WTC11 (cell line): ENCODE measurements at regions not wholly inside any gene's neighbourhood (a gene's known extent, or its start where the extent isn't known, plus 50 kb on each side); places are given as distances from the start of the nearest gene placed in this dataset.
"Not testable (repeated sequence)": the region's sequence is repeated elsewhere in the genome, so short reads cannot be mapped to it uniquely, and the experiment has no call there.

Experiments used
- ATAC-seq: fragments of 200-7000 bp; cut with Tn5 transposase; 2 replicates; pipeline ENCODE4 v1.10.0; 2021; ENCODE audit warnings: mild to moderate bottlenecking, moderate library complexity
- CTCF ChIA-PET: fragments of 300-600 bp; sonication (Branson Sonifier 250); formaldehyde crosslinking; loops from one replicate; lab custom pipeline; 2021; ENCODE audit warnings: antibody characterized with exemption; lab: Charles Lee
- POLR2A ChIA-PET: fragments of 350-600 bp; sonication (Branson Sonifier 250); formaldehyde crosslinking; loops from one replicate; lab custom pipeline; 2021; ENCODE audit warnings: antibody characterized with exemption; lab: Charles Lee
- DNase-seq: peaks from one replicate; pipeline ENCODE4 v3.0.0; 2021; ENCODE audit warnings: low spot score
- H3K27ac Mint-ChIP-seq: 2 replicates; pipeline ENCODE4 v1.8.0; 2021; ENCODE audit warnings: mixed read lengths
- H3K27me3 Mint-ChIP-seq: 2 replicates; pipeline ENCODE4 v1.8.0; 2021; ENCODE audit warnings: low read depth, mild to moderate bottlenecking, moderate library complexity, mixed read lengths
- H3K36me3 Mint-ChIP-seq: 2 replicates; pipeline ENCODE4 v1.8.0; 2021; ENCODE audit warnings: mixed read lengths
- H3K4me1 Mint-ChIP-seq: 2 replicates; pipeline ENCODE4 v1.8.0; 2022; ENCODE audit warnings: mixed read lengths
- H3K4me3 Mint-ChIP-seq: 2 replicates; pipeline ENCODE4 v1.8.0; 2021; ENCODE audit warnings: mild to moderate bottlenecking, moderate library complexity, mixed read lengths
- H3K9me3 Mint-ChIP-seq: 2 replicates; pipeline ENCODE4 v1.8.0; 2021; ENCODE audit warnings: mixed read lengths
- CREM ChIP-seq: sonication (generic); formaldehyde crosslinking; IDR thresholded peaks from 2 replicates; pipeline ENCODE4 v1.8.1; 2022; ENCODE audit warnings: mild to moderate bottlenecking, missing genetic modification reagents, moderate library complexity
- ELF4 ChIP-seq: sonication (generic); formaldehyde crosslinking; IDR thresholded peaks from 2 replicates; pipeline ENCODE4 v1.8.1; 2022; ENCODE audit warnings: low read depth, mild to moderate bottlenecking, moderate library complexity, missing genetic modification reagents
- FOXK1 ChIP-seq: sonication (generic); formaldehyde crosslinking; IDR thresholded peaks from 2 replicates; pipeline ENCODE4 v1.8.0; 2022; ENCODE audit warnings: mild to moderate bottlenecking, moderate library complexity, missing genetic modification reagents
- IRF2 ChIP-seq: sonication (generic); formaldehyde crosslinking; IDR thresholded peaks from 2 replicates; pipeline ENCODE4 v1.8.0; 2022; ENCODE audit warnings: low read depth, missing genetic modification reagents, borderline replicate concordance
- JUN ChIP-seq: sonication (generic); formaldehyde crosslinking; IDR thresholded peaks from 2 replicates; pipeline ENCODE4 v1.8.0; 2023; ENCODE audit warnings: mild to moderate bottlenecking, missing genetic modification reagents
- NR1H2 ChIP-seq: sonication (generic); formaldehyde crosslinking; IDR thresholded peaks from 2 replicates; pipeline ENCODE4 v1.9.0; 2021; ENCODE audit warnings: mild to moderate bottlenecking, moderate library complexity, missing genetic modification reagents
- NR2C2 ChIP-seq: sonication (generic); formaldehyde crosslinking; IDR thresholded peaks from 2 replicates; pipeline ENCODE4 v1.8.0; 2022; ENCODE audit warnings: mild to moderate bottlenecking, missing genetic modification reagents
- NR3C1 ChIP-seq: sonication (generic); formaldehyde crosslinking; conservative IDR thresholded peaks from 2 replicates; pipeline ENCODE4 v1.8.1; 2023; ENCODE audit warnings: low read depth, mild to moderate bottlenecking, missing genetic modification reagents
- OVOL2 ChIP-seq: fragments of 250-450 bp; sonication (Bioruptor Pico); IDR thresholded peaks from 2 replicates; pipeline ENCODE4 v1.9.0; 2021; ENCODE audit warnings: mild to moderate bottlenecking, borderline replicate concordance
- PRRX2 ChIP-seq: fragments of 250-450 bp; sonication (Bioruptor Pico); IDR thresholded peaks from 2 replicates; pipeline ENCODE4 v1.8.0; 2021; ENCODE audit warnings: mild to moderate bottlenecking
- SMAD4 ChIP-seq: sonication (generic); formaldehyde crosslinking; IDR thresholded peaks from 2 replicates; pipeline ENCODE4 v1.8.0; 2022; ENCODE audit warnings: mild to moderate bottlenecking, missing genetic modification reagents
- TEAD1 ChIP-seq: sonication (generic); formaldehyde crosslinking; IDR thresholded peaks from 2 replicates; pipeline ENCODE4 v1.8.0; 2022; ENCODE audit warnings: mild to moderate bottlenecking, missing genetic modification reagents
- TEAD4 ChIP-seq: sonication (generic); formaldehyde crosslinking; IDR thresholded peaks from 2 replicates; pipeline ENCODE4 v1.8.0; 2022; ENCODE audit warnings: mild to moderate bottlenecking, missing genetic modification reagents
- ZBTB21 ChIP-seq: sonication (generic); formaldehyde crosslinking; IDR thresholded peaks from 2 replicates; pipeline ENCODE4 v1.8.1; 2023; ENCODE audit warnings: mild to moderate bottlenecking, missing genetic modification reagents, borderline replicate concordance
- ZNF121 ChIP-seq: sonication (generic); formaldehyde crosslinking; IDR thresholded peaks from 2 replicates; pipeline ENCODE4 v1.8.0; 2023; ENCODE audit warnings: missing genetic modification reagents
- ZNF317 ChIP-seq: sonication (generic); formaldehyde crosslinking; IDR thresholded peaks from 2 replicates; pipeline ENCODE4 v1.8.1; 2023; ENCODE audit warnings: low read depth, mild to moderate bottlenecking, moderate library complexity, missing genetic modification reagents, borderline replicate concordance
- TF ChIP-seq, protein P1 (sequence below): fragments of 250-450 bp; sonication (Bioruptor Pico); conservative IDR thresholded peaks from 2 replicates; pipeline ENCODE4 v1.9.0; 2021; ENCODE audit warnings: mild to moderate bottlenecking
- TF ChIP-seq, protein P2 (sequence below): sonication (generic); formaldehyde crosslinking; IDR thresholded peaks from 2 replicates; pipeline ENCODE4 v1.8.1; 2023; ENCODE audit warnings: mild to moderate bottlenecking, missing genetic modification reagents, moderate library complexity
- TF ChIP-seq, protein P3 (sequence below): sonication (generic); formaldehyde crosslinking; IDR thresholded peaks from 2 replicates; pipeline ENCODE4 v1.8.1; 2023; ENCODE audit warnings: mild to moderate bottlenecking, missing genetic modification reagents
- TF ChIP-seq, protein P4 (sequence below): sonication (generic); formaldehyde crosslinking; IDR thresholded peaks from 2 replicates; pipeline ENCODE4 v1.8.0; 2023; ENCODE audit warnings: mild to moderate bottlenecking, missing genetic modification reagents
- TF ChIP-seq, protein P5 (sequence below): fragments of 250-450 bp; sonication (Bioruptor Pico); IDR thresholded peaks from 2 replicates; pipeline ENCODE4 v1.9.0; 2021; ENCODE audit warnings: mild to moderate bottlenecking
- TF ChIP-seq, protein P6 (sequence below): sonication (generic); formaldehyde crosslinking; IDR thresholded peaks from 2 replicates; pipeline ENCODE4 v1.8.0; 2022; ENCODE audit warnings: mild to moderate bottlenecking, missing genetic modification reagents

DNA sequence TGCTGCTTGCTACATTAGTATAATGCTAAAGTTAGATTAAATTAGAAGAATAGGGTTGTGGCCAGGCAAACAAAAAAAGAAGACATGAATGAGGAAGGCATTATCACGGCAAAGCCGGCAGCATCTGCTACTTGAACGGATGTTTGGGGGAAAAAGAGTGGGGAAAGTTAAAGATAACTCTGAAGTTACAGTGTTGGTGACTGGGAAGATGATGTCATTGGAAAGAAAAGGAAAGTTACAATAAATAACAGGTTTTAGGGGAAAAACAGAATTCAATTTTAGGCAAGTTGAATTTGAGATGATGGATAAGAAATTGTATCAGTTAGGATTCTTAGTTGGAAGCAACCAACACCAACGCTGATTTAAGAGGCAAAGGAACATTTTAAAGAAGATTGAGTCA lies 74.2 kb upstream of the NRN1 start (continued):
- TF ChIP-seq, protein P1, sequence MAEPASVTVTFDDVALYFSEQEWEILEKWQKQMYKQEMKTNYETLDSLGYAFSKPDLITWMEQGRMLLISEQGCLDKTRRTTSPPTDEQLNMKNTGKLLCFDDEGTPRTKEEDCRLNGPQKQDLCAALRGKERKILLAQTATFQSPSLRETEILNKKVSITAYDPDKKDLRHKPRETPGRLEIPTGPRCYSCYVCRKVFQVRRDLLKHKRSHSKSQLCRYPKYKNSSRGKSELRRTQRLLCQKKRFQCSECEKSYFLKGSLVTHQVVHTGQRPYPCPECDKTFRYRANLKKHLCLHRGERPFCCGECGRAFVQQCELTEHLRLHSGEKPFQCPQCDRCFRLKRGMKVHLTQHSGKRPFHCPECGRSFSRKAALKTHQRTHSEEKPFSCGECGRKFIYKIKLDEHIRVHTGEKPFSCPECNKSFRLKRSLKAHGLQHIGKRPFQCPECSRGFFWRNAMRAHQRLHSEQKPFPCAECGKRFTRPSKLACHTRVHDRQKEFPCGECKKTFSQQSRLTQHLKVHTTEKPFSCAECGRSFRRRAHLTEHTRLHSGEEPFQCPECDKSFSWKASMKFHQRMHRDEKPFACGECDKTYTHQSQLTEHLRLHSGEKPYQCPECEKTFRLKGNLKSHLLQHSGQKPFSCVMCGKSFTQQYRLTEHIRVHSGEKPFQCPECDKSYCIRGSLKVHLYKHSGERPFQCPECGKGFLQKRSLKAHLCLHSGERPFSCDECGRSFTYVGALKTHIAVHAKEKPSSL (CRISPR knock-in tag) = no peak
- TF ChIP-seq ZNF317 (CRISPR knock-in tag) = no peak
- no peak for TF ChIP-seq NR3C1
- TF ChIP-seq ZBTB21 (CRISPR knock-in tag) = no peak
- TF ChIP-seq OVOL2 (CRISPR knock-in tag) = no peak
- no peak for TF ChIP-seq TEAD1

DNA sequence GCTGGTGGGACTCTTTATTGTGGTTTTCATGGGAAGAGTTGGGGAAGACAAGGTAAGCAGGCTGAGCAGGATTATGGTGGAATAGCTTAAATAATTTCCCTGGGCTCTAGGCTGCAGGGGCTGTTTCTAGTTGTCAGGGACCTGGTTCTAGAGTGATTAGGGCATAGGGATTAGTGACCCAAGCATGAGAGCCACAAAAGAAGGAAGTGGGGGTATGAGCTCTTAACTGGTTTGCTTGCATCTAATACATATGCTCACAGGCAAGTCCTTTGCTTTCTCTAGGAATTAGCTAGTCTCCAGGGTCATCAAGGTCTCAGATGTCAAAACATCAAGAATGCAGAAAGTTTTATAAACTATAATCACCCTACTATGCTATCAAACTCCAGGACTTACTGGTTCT lies 67.5 kb upstream of the NRN1 start:
- Mint-ChIP-seq H3K27me3 (peaks cover 13% of the 10 kb centered on the region), H3K4me3 (no peak overlapping the region), H3K27ac (no peak overlapping the region), H3K9me3 (peaks cover 29% of the 10 kb centered on the region), H3K36me3 (peaks cover 7% of the 10 kb centered on the region), H3K4me1 (no peaks in the 10 kb centered on the region)
- ATAC-seq (no peak), DNase-seq (no peak)
- POLR2A ChIA-PET = no interaction called here
- CTCF ChIA-PET = interaction anchor here (1.1 to 1.2 kb wide), 2 partner anchors 17 to 421 kb away, joined by 3 to 5 read pairs; no protein-coding TSS in a partner anchor
- no peak for TF ChIP-seq ZNF121
- no peak for TF ChIP-seq TEAD1
- TF ChIP-seq, protein P2, sequence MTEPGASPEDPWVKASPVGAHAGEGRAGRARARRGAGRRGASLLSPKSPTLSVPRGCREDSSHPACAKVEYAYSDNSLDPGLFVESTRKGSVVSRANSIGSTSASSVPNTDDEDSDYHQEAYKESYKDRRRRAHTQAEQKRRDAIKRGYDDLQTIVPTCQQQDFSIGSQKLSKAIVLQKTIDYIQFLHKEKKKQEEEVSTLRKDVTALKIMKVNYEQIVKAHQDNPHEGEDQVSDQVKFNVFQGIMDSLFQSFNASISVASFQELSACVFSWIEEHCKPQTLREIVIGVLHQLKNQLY (CRISPR knock-in tag) = no peak
- no peak for TF ChIP-seq PRRX2 (CRISPR knock-in tag)
- TF ChIP-seq SMAD4 (CRISPR knock-in tag) = no peak
- TF ChIP-seq JUN (CRISPR knock-in tag) = no peak
- no peak for TF ChIP-seq TEAD4
- no peak for TF ChIP-seq ZNF317 (CRISPR knock-in tag)
- TF ChIP-seq, protein P3, sequence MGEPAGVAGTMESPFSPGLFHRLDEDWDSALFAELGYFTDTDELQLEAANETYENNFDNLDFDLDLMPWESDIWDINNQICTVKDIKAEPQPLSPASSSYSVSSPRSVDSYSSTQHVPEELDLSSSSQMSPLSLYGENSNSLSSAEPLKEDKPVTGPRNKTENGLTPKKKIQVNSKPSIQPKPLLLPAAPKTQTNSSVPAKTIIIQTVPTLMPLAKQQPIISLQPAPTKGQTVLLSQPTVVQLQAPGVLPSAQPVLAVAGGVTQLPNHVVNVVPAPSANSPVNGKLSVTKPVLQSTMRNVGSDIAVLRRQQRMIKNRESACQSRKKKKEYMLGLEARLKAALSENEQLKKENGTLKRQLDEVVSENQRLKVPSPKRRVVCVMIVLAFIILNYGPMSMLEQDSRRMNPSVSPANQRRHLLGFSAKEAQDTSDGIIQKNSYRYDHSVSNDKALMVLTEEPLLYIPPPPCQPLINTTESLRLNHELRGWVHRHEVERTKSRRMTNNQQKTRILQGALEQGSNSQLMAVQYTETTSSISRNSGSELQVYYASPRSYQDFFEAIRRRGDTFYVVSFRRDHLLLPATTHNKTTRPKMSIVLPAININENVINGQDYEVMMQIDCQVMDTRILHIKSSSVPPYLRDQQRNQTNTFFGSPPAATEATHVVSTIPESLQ (CRISPR knock-in tag) = no peak
- no peak for TF ChIP-seq NR1H2 (CRISPR knock-in tag)
- TF ChIP-seq, protein P4, sequence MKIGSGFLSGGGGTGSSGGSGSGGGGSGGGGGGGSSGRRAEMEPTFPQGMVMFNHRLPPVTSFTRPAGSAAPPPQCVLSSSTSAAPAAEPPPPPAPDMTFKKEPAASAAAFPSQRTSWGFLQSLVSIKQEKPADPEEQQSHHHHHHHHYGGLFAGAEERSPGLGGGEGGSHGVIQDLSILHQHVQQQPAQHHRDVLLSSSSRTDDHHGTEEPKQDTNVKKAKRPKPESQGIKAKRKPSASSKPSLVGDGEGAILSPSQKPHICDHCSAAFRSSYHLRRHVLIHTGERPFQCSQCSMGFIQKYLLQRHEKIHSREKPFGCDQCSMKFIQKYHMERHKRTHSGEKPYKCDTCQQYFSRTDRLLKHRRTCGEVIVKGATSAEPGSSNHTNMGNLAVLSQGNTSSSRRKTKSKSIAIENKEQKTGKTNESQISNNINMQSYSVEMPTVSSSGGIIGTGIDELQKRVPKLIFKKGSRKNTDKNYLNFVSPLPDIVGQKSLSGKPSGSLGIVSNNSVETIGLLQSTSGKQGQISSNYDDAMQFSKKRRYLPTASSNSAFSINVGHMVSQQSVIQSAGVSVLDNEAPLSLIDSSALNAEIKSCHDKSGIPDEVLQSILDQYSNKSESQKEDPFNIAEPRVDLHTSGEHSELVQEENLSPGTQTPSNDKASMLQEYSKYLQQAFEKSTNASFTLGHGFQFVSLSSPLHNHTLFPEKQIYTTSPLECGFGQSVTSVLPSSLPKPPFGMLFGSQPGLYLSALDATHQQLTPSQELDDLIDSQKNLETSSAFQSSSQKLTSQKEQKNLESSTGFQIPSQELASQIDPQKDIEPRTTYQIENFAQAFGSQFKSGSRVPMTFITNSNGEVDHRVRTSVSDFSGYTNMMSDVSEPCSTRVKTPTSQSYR (CRISPR knock-in tag) = no peak
- no peak for TF ChIP-seq IRF2 (CRISPR knock-in tag)
- TF ChIP-seq OVOL2 (CRISPR knock-in tag) = no peak
- no peak for TF ChIP-seq ELF4 (CRISPR knock-in tag)
- TF ChIP-seq FOXK1 = no peak
- no peak for TF ChIP-seq NR2C2
- TF ChIP-seq, protein P5, sequence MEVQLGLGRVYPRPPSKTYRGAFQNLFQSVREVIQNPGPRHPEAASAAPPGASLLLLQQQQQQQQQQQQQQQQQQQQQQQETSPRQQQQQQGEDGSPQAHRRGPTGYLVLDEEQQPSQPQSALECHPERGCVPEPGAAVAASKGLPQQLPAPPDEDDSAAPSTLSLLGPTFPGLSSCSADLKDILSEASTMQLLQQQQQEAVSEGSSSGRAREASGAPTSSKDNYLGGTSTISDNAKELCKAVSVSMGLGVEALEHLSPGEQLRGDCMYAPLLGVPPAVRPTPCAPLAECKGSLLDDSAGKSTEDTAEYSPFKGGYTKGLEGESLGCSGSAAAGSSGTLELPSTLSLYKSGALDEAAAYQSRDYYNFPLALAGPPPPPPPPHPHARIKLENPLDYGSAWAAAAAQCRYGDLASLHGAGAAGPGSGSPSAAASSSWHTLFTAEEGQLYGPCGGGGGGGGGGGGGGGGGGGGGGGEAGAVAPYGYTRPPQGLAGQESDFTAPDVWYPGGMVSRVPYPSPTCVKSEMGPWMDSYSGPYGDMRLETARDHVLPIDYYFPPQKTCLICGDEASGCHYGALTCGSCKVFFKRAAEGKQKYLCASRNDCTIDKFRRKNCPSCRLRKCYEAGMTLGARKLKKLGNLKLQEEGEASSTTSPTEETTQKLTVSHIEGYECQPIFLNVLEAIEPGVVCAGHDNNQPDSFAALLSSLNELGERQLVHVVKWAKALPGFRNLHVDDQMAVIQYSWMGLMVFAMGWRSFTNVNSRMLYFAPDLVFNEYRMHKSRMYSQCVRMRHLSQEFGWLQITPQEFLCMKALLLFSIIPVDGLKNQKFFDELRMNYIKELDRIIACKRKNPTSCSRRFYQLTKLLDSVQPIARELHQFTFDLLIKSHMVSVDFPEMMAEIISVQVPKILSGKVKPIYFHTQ = no peak
- TF ChIP-seq, protein P6, sequence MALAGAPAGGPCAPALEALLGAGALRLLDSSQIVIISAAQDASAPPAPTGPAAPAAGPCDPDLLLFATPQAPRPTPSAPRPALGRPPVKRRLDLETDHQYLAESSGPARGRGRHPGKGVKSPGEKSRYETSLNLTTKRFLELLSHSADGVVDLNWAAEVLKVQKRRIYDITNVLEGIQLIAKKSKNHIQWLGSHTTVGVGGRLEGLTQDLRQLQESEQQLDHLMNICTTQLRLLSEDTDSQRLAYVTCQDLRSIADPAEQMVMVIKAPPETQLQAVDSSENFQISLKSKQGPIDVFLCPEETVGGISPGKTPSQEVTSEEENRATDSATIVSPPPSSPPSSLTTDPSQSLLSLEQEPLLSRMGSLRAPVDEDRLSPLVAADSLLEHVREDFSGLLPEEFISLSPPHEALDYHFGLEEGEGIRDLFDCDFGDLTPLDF = no peak
- no peak for TF ChIP-seq CREM (CRISPR knock-in tag)

DNA sequence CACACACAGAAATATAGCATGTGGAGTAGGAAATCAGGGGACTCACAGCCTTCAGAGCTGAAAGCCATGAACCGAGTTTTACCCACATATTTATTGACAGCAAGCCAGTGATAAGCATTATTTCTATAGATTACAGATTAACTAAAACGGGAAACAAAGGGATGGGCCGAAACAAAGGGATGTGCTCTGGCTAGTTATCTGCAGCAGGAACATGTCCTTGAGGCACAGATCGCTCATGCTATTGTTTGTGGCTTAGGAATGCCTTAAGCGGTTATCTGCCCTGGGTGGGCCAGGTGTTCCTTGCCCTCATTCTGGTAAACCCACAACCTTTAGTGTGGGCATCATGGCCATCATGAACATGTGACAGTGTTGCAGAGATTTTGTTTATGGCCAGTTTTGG lies 61.4 kb upstream of the NRN1 start:
- ATAC-seq, H3K27ac Mint-ChIP-seq, H3K4me1 Mint-ChIP-seq, CTCF ChIA-PET, H3K4me3 Mint-ChIP-seq, DNase-seq, POLR2A ChIA-PET: not testable (repeated sequence)
- H3K36me3 Mint-ChIP-seq = peaks cover 29% of the 10 kb centered on the region
- peaks cover 59% of the 10 kb centered on the region for H3K9me3 Mint-ChIP-seq
- H3K27me3 Mint-ChIP-seq = peaks cover 21% of the 10 kb centered on the region
